Pancreas (tissue), 10 donors: ENCODE measurements at regions not wholly inside any gene's neighbourhood (a gene's known extent, or its start where the extent isn't known, plus 50 kb on each side); places are given as distances from the start of the nearest gene placed in this dataset.

ENCODE experiments used
- ATAC-seq, 4 donors: fragments of 200-7000 bp; cut with Tn5 transposase; one replicate each; pipeline versions ENCODE4 v1.8.0 to v1.9.1; 2020; ENCODE audit warnings: mild to moderate bottlenecking in 4 of 4, moderate library complexity in 4 of 4
- DNase-seq, 6 donors: peaks; one replicate each; pipeline ENCODE4 v3.0.0-alpha.2; 2020
- FAIRE-seq: peaks from 2 replicates; lab custom pipeline; 2012; peaks lifted over from hg19 to GRCh38; lab: Jason Lieb, UNC
- H3K27ac ChIP-seq, 4 donors: fragments of 200-600 bp; sonication (generic); 1 replicate in 3 of 4; 2 replicates in 1 of 4; pipeline versions ENCODE4 v1.5.0 to v1.8.0; 2020
- H3K27me3 ChIP-seq, 4 donors: fragments of 200-600 bp; one replicate each; pipeline ENCODE4 v1.8.0; 2021
- H3K36me3 ChIP-seq, 3 donors: fragments of 200-600 bp; sonication (generic) in 1 of 3; one replicate each; pipeline versions ENCODE4 v1.5.0 to v1.8.0; 2020 to 2021
- H3K4me1 ChIP-seq, 3 donors: fragments of 200-600 bp; one replicate each; pipeline ENCODE4 v1.8.0; 2021
- H3K4me3 ChIP-seq, 4 donors: fragments of 200-600 bp; sonication (generic) in 2 of 4; one replicate each; pipeline versions ENCODE4 v1.5.0 to v1.8.0; 2020 to 2021
- H3K9me3 ChIP-seq, 4 donors: fragments of 200-600 bp; one replicate each; pipeline ENCODE4 v1.8.0; 2021
- WGBS, 2 donors: extraction: QIAGEN DNeasy Blood & Tissue Kit; methylation state at CpG; one replicate each; pipeline ENCODE4 v1.1.7; 2013; 5-methylcytosine and 5-hydroxymethylcytosine counted together
- intact Hi-C, 3 donors: fragments of 100-400 bp; cut with DNase I; formaldehyde crosslinking; loops; one replicate each; pipeline versions ENCODE4 v1.11.1 to v1.14.2; 2022
- TF ChIP-seq, protein P1 (sequence below), 4 donors: fragments of 200-600 bp; sonication (generic) in 3 of 4; IDR thresholded peaks; one replicate each; pipeline versions ENCODE4 v1.5.0 to v1.8.0; 2021; ENCODE audit warnings: antibody characterized with exemption in 4 of 4
- donor health status: healthy with polysubstance abuse.
- donor health status: DM: no; HTN: no; CAD: no; lungs with moderate emphysema.
- donor health status: DM: no; HTN: no; CAD: no.
- donor health status: control.
- donor health status: control.
- donor health status: Bipolar disorder and iron deficiency.
- donor health status: DM: yes; HTN: yes; CAD: no.
- donor health status: DM: no; HTN: no; CAD: no.
- donor health status: DM: no; HTN: no; CAD: no.
- donor health status: DM: yes; HTN: yes; CAD: no.

DNA sequence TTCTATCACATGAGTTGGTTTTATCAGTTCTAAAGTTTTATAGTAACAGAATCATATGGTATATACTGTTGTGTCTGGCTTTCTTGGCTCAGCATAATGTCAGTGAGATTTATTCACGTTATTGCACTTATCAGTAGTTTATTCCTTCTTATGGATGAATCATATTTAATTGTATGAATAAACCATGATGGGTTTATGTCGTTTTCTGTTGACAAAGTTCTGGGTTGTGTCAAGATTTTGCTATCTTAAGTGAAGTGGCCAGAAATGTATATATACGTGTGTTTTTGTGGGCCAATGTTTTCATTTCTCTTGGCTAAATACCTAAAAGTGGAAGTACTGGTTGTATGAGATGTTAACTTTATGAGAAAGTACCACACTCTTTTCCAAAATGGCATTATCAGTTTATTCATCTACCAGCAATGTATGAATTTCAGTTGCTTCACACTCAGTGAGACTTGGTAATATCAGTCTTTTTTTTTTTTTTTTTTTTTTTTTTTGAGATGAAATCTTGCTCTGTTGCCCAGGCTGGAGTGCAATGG is 112.4 kb upstream of the DCBLD2 start:
- intact Hi-C loops: no loop called here
- TF ChIP-seq, protein P1, sequence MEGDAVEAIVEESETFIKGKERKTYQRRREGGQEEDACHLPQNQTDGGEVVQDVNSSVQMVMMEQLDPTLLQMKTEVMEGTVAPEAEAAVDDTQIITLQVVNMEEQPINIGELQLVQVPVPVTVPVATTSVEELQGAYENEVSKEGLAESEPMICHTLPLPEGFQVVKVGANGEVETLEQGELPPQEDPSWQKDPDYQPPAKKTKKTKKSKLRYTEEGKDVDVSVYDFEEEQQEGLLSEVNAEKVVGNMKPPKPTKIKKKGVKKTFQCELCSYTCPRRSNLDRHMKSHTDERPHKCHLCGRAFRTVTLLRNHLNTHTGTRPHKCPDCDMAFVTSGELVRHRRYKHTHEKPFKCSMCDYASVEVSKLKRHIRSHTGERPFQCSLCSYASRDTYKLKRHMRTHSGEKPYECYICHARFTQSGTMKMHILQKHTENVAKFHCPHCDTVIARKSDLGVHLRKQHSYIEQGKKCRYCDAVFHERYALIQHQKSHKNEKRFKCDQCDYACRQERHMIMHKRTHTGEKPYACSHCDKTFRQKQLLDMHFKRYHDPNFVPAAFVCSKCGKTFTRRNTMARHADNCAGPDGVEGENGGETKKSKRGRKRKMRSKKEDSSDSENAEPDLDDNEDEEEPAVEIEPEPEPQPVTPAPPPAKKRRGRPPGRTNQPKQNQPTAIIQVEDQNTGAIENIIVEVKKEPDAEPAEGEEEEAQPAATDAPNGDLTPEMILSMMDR (IDR thresholded peaks at IDR 0.05): no peak

DNA sequence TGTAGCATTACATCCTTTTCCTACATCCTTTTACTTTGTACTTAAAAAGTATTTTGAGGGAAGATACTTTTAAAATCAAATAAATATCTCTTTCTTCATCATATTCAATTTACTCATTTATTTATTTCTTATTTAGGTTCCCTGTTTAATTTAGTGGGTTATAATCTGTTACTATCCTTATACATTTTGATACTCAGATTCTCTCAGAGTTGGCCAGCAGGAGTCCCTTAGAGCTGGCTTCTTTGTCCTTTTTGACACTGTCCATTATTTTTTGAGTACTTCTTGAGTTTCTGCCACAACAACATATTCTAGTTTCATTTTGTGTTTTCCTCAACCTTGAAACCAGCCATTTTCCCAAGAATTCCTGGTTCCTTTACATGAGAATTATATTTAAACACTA is 111.6 kb upstream of the DCBLD2 start:
- TF ChIP-seq, protein P1 (IDR thresholded peaks at IDR 0.05): no peak
- intact Hi-C loops: no loop called here
- no peak overlapping the region for H3K4me3 ChIP-seq

More for the DNA sequence above, 112.4 kb upstream of the DCBLD2 start:
- H3K27ac ChIP-seq: no peak overlapping the region
- no peaks in the 10 kb centered on the region for H3K4me1 ChIP-seq
- no peaks in the 10 kb centered on the region for H3K36me3 ChIP-seq
- H3K27me3 ChIP-seq: no peaks in the 10 kb centered on the region
- 24 to 45% methylated on average over 3 of the region's 3 CpGs for WGBS, 2 donors
- H3K4me3 ChIP-seq: no peak overlapping the region
- DNase-seq (no peak), ATAC-seq (no peak), FAIRE-seq (no peak)
- H3K9me3 ChIP-seq: no peaks in the 10 kb centered on the region

DNA sequence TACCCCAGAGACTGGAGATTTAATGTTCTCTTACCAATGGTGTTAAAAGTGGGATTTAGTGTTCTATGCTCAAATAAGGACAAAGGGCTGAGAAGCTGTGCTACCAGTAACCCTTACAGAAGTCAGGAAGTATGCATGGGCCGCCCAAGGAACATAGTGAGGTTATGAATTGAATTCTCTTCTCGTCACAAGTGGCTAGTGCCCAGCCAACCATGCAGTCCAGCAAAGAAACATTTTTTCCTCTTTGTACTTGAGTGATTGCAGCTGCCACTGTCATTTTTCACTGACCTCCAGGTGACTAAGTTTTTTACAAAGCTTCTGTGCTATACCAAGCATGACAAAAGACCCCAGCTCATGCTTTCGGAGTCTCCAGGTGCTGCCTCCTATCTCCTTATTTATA is 110.6 kb upstream of the DCBLD2 start:
- H3K4me3 ChIP-seq: no peak overlapping the region
- no peaks in the 10 kb centered on the region for H3K9me3 ChIP-seq
- DNase-seq: no peak
- H3K27me3 ChIP-seq: no peaks in the 10 kb centered on the region
- no peak for ATAC-seq
- intact Hi-C loops: no loop called here
- H3K36me3 ChIP-seq: no peaks in the 10 kb centered on the region
- H3K27ac ChIP-seq: no peak overlapping the region
- 67 to 79% methylated on average over 3 of the region's 3 CpGs for WGBS, 2 donors
- TF ChIP-seq, protein P1 (IDR thresholded peaks at IDR 0.05): no peak
- no peak for FAIRE-seq
- no peaks in the 10 kb centered on the region for H3K4me1 ChIP-seq

More for the DNA sequence above, 111.6 kb upstream of the DCBLD2 start:
- H3K27ac ChIP-seq: no peak overlapping the region
- no peaks in the 10 kb centered on the region for H3K27me3 ChIP-seq
- H3K4me1 ChIP-seq: no peaks in the 10 kb centered on the region
- FAIRE-seq: no peak
- H3K9me3 ChIP-seq: no peaks in the 10 kb centered on the region
- no peak for ATAC-seq
- no peaks in the 10 kb centered on the region for H3K36me3 ChIP-seq
- DNase-seq: no peak

DNA sequence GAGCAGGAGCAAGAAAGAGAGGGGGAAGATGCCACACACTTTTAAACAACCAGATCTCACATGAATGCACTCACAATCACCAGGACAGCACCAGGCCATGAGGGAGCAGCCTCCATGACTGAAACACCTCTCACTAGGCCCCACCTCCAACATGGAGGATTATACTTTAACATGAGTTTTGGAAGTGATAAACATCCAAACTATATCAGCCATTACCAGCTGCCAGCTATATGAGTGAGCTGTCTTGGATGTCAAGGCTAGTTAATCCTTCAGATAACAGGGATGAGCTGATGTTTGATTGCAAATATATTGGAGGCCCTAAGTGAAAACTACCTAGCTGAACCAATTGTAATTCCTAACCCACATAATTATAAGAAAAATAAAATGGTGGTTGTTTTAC is 108.4 kb upstream of the DCBLD2 start:
- Histone ChIP-seq H3K27me3 (no peaks in the 10 kb centered on the region), H3K4me1 (no peaks in the 10 kb centered on the region), H3K27ac (no peak overlapping the region), H3K4me3 (no peak overlapping the region), H3K36me3 (no peaks in the 10 kb centered on the region), H3K9me3 (no peaks in the 10 kb centered on the region)
- TF ChIP-seq, protein P1 (IDR thresholded peaks at IDR 0.05): no peak
- no peak for ATAC-seq
- no peak for FAIRE-seq
- no peak for DNase-seq
- intact Hi-C loops: no loop called here

DNA sequence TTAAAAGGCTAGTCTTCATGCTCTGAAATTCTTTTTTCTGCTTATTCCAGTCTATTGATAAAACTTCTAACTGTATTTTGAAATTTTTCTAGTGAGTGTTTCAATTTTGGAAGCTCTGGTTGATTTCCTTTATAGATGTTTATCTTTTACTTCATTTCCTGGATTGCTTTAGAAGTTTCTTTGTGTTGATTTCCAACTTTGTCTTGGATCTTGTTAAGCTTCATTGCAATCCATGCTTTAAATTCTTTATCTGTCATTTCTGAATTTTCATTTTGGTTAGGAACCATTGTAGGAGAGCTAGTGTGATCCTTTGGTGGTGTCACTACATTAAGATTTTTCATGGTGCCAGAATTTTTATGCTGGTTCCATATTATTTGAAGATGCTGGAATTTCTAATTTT is 105.2 kb upstream of the DCBLD2 start:
- TF ChIP-seq, protein P1 (IDR thresholded peaks at IDR 0.05): no peak
- H3K9me3 ChIP-seq: no peaks in the 10 kb centered on the region
- ATAC-seq (no peak), DNase-seq (no peak), FAIRE-seq (no peak)
- intact Hi-C loops: no loop called here
- no peak overlapping the region for H3K27ac ChIP-seq
- no peaks in the 10 kb centered on the region for H3K27me3 ChIP-seq
- no peaks in the 10 kb centered on the region for H3K4me1 ChIP-seq
- H3K36me3 ChIP-seq: no peaks in the 10 kb centered on the region
- H3K4me3 ChIP-seq: no peak overlapping the region
